SK-N-SH (cell line): ENCODE measurements at regions not wholly inside any gene's neighbourhood (a gene's known extent, or its start where the extent isn't known, plus 50 kb on each side); places are given as distances from the start of the nearest gene placed in this dataset.

ENCODE experiments used
- CTCF ChIA-PET: fragments of 300-600, 350-600 bp; formaldehyde crosslinking; extraction: SDS; loops from one replicate; lab custom pipeline; 2021; lab: Yijun Ruan, JAX
- POLR2A ChIA-PET: fragments of 350-600 bp; sonication (Branson Sonifier 250); formaldehyde crosslinking; extraction: SDS; loops from one replicate; lab custom pipeline; 2020; ENCODE audit warnings: antibody characterized with exemption, inconsistent platforms; lab: Yijun Ruan, JAX
- DNase-seq: peaks from one replicate; pipeline ENCODE4 v3.0.0; 2012
- H2AFZ ChIP-seq: fragments of 200-600 bp; sonication (generic); 2 replicates; pipeline ENCODE4 v1.8.1; 2016; ENCODE audit warnings: antibody characterized with exemption, mild to moderate bottlenecking, low read depth
- H3F3A ChIP-seq: fragments of 200-600 bp; sonication (generic); replicated peaks from 2 replicates; pipeline ENCODE3; 2016; ENCODE audit warnings: antibody characterized with exemption, mild to moderate bottlenecking; ENCODE audit not compliant: insufficient read depth
- H3K27ac ChIP-seq, 2 experiments: fragments of 200-500 bp in 1 of 2; fragments of 200-600 bp in 1 of 2; sonication (Bioruptor generic) in 1 of 2; sonication (generic), shearing (Covaris generic) in 1 of 2; 2 replicates each; pipeline versions ENCODE4 v1.5.1 to v1.6.1; 2014 to 2016; ENCODE audit warnings: low read depth in 2 of 2, inconsistent platforms in 1 of 2, low read length in 1 of 2, mild to moderate bottlenecking in 1 of 2, mixed read lengths in 1 of 2
- H3K27me3 ChIP-seq: fragments of 200-600 bp; sonication (generic), shearing (Covaris generic); 2 replicates; pipeline ENCODE4 v1.6.1; 2016; ENCODE audit warnings: mixed run types; ENCODE audit not compliant: insufficient read depth
- H3K36me3 ChIP-seq, 2 experiments: fragments of 200-500 bp in 1 of 2; fragments of 200-600 bp in 1 of 2; sonication (Bioruptor generic) in 1 of 2; sonication (generic) in 1 of 2; replicated peaks in 1 of 2; 2 replicates each; pipeline versions ENCODE3 to v1.5.1; 2014 to 2016; ENCODE audit warnings: low read length in 1 of 2, mild to moderate bottlenecking in 1 of 2; ENCODE audit not compliant: insufficient read depth in 2 of 2, control insufficient read depth in 1 of 2
- H3K4me1 ChIP-seq, 2 experiments: fragments of 200-500 bp in 1 of 2; fragments of 200-600 bp in 1 of 2; sonication (Bioruptor generic) in 1 of 2; sonication (generic), shearing (Covaris generic) in 1 of 2; 2 replicates each; pipeline versions ENCODE4 v1.5.1 to v1.6.1; 2014 to 2016; ENCODE audit warnings: low read depth in 1 of 2, low read length in 1 of 2, mixed run types in 1 of 2; ENCODE audit not compliant: insufficient read depth in 2 of 2, control insufficient read depth in 1 of 2
- H3K4me2 ChIP-seq: fragments of 200-600 bp; sonication (generic), shearing (Covaris generic); 2 replicates; pipeline ENCODE4 v1.6.1; 2017; ENCODE audit warnings: mixed run types
- H3K4me3 ChIP-seq, 2 experiments: fragments of 200-500 bp in 1 of 2; fragments of 200-600 bp in 1 of 2; sonication (Bioruptor generic) in 1 of 2; sonication (generic), shearing (Covaris generic) in 1 of 2; 2 replicates each; pipeline versions ENCODE4 v1.5.1 to v1.8.1; 2014 to 2016; ENCODE audit warnings: low read depth in 2 of 2, inconsistent platforms in 1 of 2, low read length in 1 of 2, mild to moderate bottlenecking in 1 of 2, mixed read lengths in 1 of 2, moderate library complexity in 1 of 2
- H3K79me2 ChIP-seq: fragments of 200-600 bp; sonication (generic); 2 replicates; pipeline ENCODE4 v1.8.1; 2017; ENCODE audit warnings: mild to moderate bottlenecking; ENCODE audit not compliant: insufficient read depth
- H3K9ac ChIP-seq: fragments of 200-600 bp; sonication (generic); 2 replicates; pipeline ENCODE4 v1.6.1; 2017; ENCODE audit warnings: mixed run types
- H3K9me2 ChIP-seq: fragments of 200-600 bp; sonication (generic); 2 replicates; pipeline ENCODE4 v1.6.1; 2017; ENCODE audit warnings: mixed run types
- H3K9me3 ChIP-seq: fragments of 200-600 bp; sonication (generic); 2 replicates; pipeline ENCODE4 v1.6.1; 2017; ENCODE audit warnings: mixed run types, mild to moderate bottlenecking, moderate library complexity
- H4K20me1 ChIP-seq: fragments of 200-600 bp; sonication (generic); 2 replicates; pipeline ENCODE4 v1.6.1; 2017; ENCODE audit warnings: mild to moderate bottlenecking, mixed run types; ENCODE audit not compliant: insufficient read depth
- CTCF ChIP-seq: fragments of 200-600 bp; sonication (generic); IDR thresholded peaks from 2 replicates; pipeline ENCODE4 v1.6.1; 2017; ENCODE audit warnings: antibody characterized with exemption, mild to moderate bottlenecking, moderate library complexity
- ELF1 ChIP-seq: IDR thresholded peaks from 2 replicates; pipeline ENCODE4 v1.4.0; 2012
- EP300 ChIP-seq, 2 experiments: IDR thresholded peaks; 2 replicates each; pipeline versions ENCODE4 v1.4.0 to v1.6.1; 2012; ENCODE audit warnings: borderline replicate concordance in 1 of 2, low read depth in 1 of 2, low read length in 1 of 2
- EZH2phosphoT487 ChIP-seq: fragments of 200-600 bp; sonication (generic); IDR thresholded peaks from 2 replicates; pipeline ENCODE4 v1.6.1; 2017; ENCODE audit warnings: low read depth, mixed run types, mild to moderate bottlenecking, antibody characterized with exemption, moderate library complexity, borderline replicate concordance
- FOSL2 ChIP-seq: IDR thresholded peaks from 2 replicates; pipeline ENCODE4 v1.4.0; 2012; ENCODE audit warnings: low read depth, mild to moderate bottlenecking, moderate library complexity, borderline replicate concordance
- GABPA ChIP-seq: IDR thresholded peaks from 2 replicates; pipeline ENCODE4 v1.4.0; 2012; ENCODE audit warnings: low read depth, mild to moderate bottlenecking
- GATA2 ChIP-seq: sonication (generic); formaldehyde crosslinking; IDR thresholded peaks from 2 replicates; pipeline ENCODE4 v1.5.0; 2020; ENCODE audit warnings: mild to moderate bottlenecking, missing genetic modification reagents
- IRF3 ChIP-seq: fragments of 150-350 bp; IDR thresholded peaks from 2 replicates; pipeline ENCODE4 v1.6.1; 2016; ENCODE audit warnings: mild to moderate bottlenecking, low read depth, low read length
- JUND ChIP-seq: IDR thresholded peaks from 2 replicates; pipeline ENCODE4 v1.4.0; 2012
- MAX ChIP-seq: IDR thresholded peaks from 2 replicates; pipeline ENCODE4 v1.4.0; 2012; ENCODE audit warnings: low read depth
- MXI1 ChIP-seq: IDR thresholded peaks from 2 replicates; pipeline ENCODE4 v1.6.1; 2012; ENCODE audit warnings: mild to moderate bottlenecking, low read depth, low read length, improper control_type of control experiment
- PBX3 ChIP-seq: IDR thresholded peaks from 2 replicates; pipeline ENCODE4; 2012
- POLR2AphosphoS5 ChIP-seq: IDR thresholded peaks from 2 replicates; pipeline ENCODE4 v1.6.1; 2012; ENCODE audit warnings: low read depth, low read length
- REST ChIP-seq: IDR thresholded peaks from 2 replicates; pipeline ENCODE4 v1.6.1; 2012; ENCODE audit warnings: mild to moderate bottlenecking, low read depth, low read length, moderate library complexity
- RFX5 ChIP-seq: IDR thresholded peaks from 2 replicates; pipeline ENCODE4 v1.6.1; 2012; ENCODE audit warnings: mild to moderate bottlenecking, improper control_type of control experiment, low read length
- SIN3A ChIP-seq: IDR thresholded peaks from 2 replicates; pipeline ENCODE4 v1.6.1; 2012; ENCODE audit warnings: low read depth, mild to moderate bottlenecking, low read length, moderate library complexity, borderline replicate concordance
- TCF12 ChIP-seq: IDR thresholded peaks from 2 replicates; pipeline ENCODE4 v1.4.0; 2012
- USF1 ChIP-seq: IDR thresholded peaks from 2 replicates; pipeline ENCODE4 v1.4.0; 2012; ENCODE audit warnings: low read depth, borderline replicate concordance
- USF2 ChIP-seq: fragments of 150-350 bp; IDR thresholded peaks from 2 replicates; pipeline ENCODE4 v1.6.1; 2017; ENCODE audit warnings: antibody characterized with exemption, low read length, low read depth, borderline replicate concordance
- WGBS: methylation state at CpG from one replicate; pipeline ENCODE4 v1.1.6; 2017; ENCODE audit warnings: low lambda C conversion rate; 5-methylcytosine and 5-hydroxymethylcytosine counted together

- H3K9me2 ChIP-seq = no peaks in the 10 kb centered on the region
- H3K36me3 ChIP-seq = no peaks in the 10 kb centered on the region
- H3K79me2 ChIP-seq = no peaks in the 10 kb centered on the region
- no peaks in the 10 kb centered on the region for H3K9me3 ChIP-seq
- H2AFZ ChIP-seq = no peak overlapping the region
- H3K27me3 ChIP-seq = no peaks in the 10 kb centered on the region
- 77% methylated on average over 6 of the region's 6 CpGs for WGBS
- no peak overlapping the region for H3K4me2 ChIP-seq
- H3K4me1 ChIP-seq = no peaks in the 10 kb centered on the region
- H3K4me3 ChIP-seq = no peak overlapping the region
- CTCF ChIA-PET = no interaction called here
- no peak overlapping the region for H3K27ac ChIP-seq
- no peaks in the 10 kb centered on the region for H3F3A ChIP-seq
- H4K20me1 ChIP-seq = no peaks in the 10 kb centered on the region
- POLR2A ChIA-PET = no interaction called here
- DNase-seq = no peak
- H3K9ac ChIP-seq = no peak overlapping the region
- TF ChIP-seq ELF1 = no peak
- no peak for TF ChIP-seq GATA2 (CRISPR knock-in tag)
- no peak for TF ChIP-seq REST
- TF ChIP-seq PBX3 = no peak
- no peak for TF ChIP-seq CTCF
- TF ChIP-seq MAX = no peak
- no peak for TF ChIP-seq SIN3A
- no peak for TF ChIP-seq USF1
- TF ChIP-seq POLR2AphosphoS5 = no peak
- TF ChIP-seq, all 33 proteins: peak for 0
Measured at GRCh38 chr9:29659014-29659413, 2085.7 kb upstream of the C9orf72 start.

GRCh38 chr9:29659736-29660135 lies 2086.5 kb upstream of the C9orf72 start:
- ChIA-PET CTCF (interaction anchor here (0.9 kb wide), 1 partner anchor 38 kb away, joined by 3 read pairs; no protein-coding TSS in a partner anchor), POLR2A (no interaction called here)
- Histone ChIP-seq H3K36me3 (no peaks in the 10 kb centered on the region), H3K4me1 (no peaks in the 10 kb centered on the region), H3K27ac (no peak overlapping the region), H3K79me2 (no peaks in the 10 kb centered on the region), H3K4me3 (no peak overlapping the region), H3K27me3 (no peaks in the 10 kb centered on the region), H3F3A (no peaks in the 10 kb centered on the region), H3K9me2 (no peaks in the 10 kb centered on the region), H3K4me2 (no peak overlapping the region), H2AFZ (no peak overlapping the region), H4K20me1 (no peaks in the 10 kb centered on the region), H3K9me3 (no peaks in the 10 kb centered on the region), H3K9ac (no peak overlapping the region)
- WGBS = 90% methylated on average over 4 of the region's 4 CpGs
- TF ChIP-seq ELF1 = no peak
- no peak for TF ChIP-seq SIN3A
- no peak for TF ChIP-seq FOSL2
- TF ChIP-seq MXI1 = no peak
- TF ChIP-seq JUND = no peak
- TF ChIP-seq EZH2phosphoT487 = no peak
- no peak for TF ChIP-seq USF2
- no peak for TF ChIP-seq GABPA
- TF ChIP-seq IRF3 = no peak
- TF ChIP-seq TCF12 = no peak
- no peak for TF ChIP-seq RFX5
- no peak for TF ChIP-seq EP300 (IDR thresholded peaks at IDR 0.05; ENCODE audit: borderline replicate concordance in 1 of 2, low read depth in 1 of 2, low read length in 1 of 2)
- no peak for DNase-seq
